IPS DF 4.7 (cell line): ENCODE measurements at regions not wholly inside any gene's neighbourhood (a gene's known extent, or its start where the extent isn't known, plus 50 kb on each side); places are given as distances from the start of the nearest gene placed in this dataset.
"Not testable (repeated sequence)": the region's sequence is repeated elsewhere in the genome, so short reads cannot be mapped to it uniquely, and the experiment has no call there.

Source experiments
- DNase-seq: peaks from one replicate; pipeline ENCODE4 v3.0.0-alpha.2; 2013; ENCODE audit warnings: low spot score; ENCODE audit errors: extremely low read depth

DNA sequence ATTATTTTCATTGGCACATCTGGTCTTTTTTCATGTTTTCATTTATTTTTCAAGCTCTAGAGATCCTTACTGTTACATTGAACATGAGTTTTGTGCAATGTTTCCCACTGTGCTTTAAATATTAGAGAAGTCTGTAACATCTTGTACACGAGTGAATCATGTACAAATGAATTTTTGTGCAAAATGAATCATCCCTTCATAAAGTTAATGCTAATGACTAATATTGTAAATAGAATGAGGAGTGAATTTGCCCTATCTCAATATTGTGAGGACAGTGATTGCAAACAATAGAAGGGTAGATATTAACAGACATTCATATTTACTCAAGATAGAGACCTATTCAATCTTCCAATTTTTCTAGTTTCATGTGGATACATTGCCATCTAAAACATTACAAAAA, 463.3 kb upstream of the FOXG1 start:
- no peak for DNase-seq

DNA sequence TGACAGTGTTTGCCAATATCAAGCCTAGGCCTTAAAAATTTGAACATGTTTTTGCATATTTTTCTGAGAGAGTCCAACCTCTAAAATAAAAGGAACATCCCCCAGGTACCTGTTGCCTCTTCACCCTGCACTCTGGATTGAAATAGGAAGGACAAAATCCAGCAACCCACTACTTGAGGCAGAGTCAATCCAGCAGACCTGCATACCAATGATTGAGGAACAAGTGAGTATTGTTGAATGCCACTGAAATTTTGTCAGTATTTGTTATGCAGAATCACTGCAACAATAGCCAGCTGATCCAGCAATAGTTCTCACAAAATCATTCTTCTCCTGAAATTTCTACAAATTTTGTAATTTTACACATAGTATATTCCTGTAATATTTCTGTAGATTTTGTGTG, 460.6 kb upstream of the FOXG1 start:
- no peak for DNase-seq

- no peak for DNase-seq
These were observed 459.1 kb upstream of the FOXG1 start for GRCh38 chr14:28307506-28307905.

DNA sequence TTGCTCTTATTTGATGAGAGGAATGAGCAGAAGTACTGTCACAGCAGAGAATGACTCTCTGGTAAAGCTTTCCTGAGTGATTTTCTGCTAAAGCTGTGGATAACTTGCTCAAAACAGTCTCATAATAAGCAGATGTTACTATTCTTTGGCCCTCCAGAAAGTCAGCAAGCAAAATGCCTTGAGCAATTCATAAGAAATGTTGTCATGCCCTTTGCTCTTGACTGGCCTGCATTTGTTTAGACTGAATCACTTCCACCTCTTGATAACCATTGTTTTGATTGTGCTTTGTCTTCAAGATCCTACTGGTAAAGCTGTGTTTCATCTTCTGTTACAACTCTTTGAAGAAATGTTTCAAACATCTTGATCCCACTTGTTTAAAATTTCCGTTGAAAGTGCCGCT, 457.9 kb upstream of the FOXG1 start:
- DNase-seq, result no peak

GRCh38 chr14:28317890-28318675, 448.5 kb upstream of the FOXG1 start:
- not testable (repeated sequence) for DNase-seq

DNA sequence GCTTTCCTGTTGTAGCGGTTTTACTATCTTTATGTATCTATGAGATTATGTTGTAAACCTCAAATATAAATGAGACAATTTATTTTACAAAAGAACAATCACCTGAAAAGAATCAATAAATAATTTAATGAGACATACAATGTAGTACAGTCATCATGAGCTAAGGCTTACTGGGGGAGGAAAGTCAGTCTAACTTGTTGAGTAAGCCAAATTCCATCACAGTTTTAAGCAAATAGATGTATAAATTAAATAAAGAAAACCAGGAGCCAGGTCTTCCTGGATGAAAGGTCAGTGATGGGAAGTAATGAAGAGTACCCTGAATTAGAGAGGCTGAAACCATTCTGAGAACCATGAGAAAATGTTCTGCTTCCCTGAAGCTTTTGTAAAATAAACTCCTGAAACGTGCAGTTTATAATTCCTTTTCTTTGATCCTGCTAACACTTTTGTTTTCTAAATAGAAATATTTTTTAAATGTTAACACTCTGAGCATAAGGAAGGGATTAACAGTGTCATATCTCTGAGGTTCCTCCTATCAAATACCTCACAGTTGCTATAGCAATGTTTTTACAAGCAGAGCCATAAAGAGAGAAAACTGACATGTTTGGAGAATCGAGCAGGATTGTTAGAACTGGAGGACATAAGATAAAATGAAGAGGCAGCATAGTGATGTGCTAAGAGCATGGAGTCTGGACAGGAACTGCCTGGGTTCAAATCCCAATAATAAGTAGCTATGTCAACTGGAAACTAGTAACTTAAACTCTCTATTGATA, 444.9 kb upstream of the FOXG1 start:
- DNase-seq, result no peak

GRCh38 chr14:28323366-28323765, 443.2 kb upstream of the FOXG1 start:
- DNase-seq, result no peak

GRCh38 chr14:28323951-28324741, 442.4 kb upstream of the FOXG1 start:
- DNase-seq, result no peak

DNA sequence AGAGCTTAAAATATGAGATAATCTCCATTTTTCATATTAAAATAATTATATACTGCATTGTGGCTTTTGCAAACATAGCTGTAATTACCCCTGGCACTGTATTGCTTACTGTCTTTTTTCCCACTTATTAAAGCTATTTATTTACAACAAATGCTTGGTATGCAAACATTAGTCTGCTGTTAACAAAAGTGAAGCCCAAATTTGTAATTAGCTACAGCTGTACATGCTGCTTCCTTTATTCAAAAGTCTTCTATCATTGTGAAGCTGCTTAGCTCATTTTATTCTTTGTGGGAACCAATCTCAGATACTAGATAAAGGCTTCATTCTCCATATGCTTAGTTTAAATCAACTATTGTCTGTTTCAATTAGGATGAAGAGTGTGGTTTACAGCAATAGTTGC, 425.8 kb upstream of the FOXG1 start:
- DNase-seq, result no peak

DNA sequence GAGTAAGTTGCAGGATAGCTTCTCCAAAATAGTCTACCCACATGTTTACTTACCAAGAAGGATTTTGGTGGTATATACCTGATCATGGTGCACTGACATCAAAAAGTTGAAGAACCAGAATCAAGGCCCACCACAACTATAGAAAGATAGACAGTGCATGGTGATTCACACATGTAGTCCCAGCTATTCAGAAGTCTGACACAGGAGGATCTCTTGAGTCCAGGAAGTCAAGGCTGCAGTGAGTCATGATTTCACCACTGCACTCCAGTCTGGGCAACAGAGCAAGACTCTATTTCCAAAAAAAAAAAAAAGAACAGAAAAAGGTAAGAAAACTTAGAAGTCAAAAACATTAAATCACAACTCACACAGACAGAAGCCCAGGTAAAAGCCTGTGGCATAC, 422.2 kb upstream of the FOXG1 start:
- DNase-seq, result no peak

DNA sequence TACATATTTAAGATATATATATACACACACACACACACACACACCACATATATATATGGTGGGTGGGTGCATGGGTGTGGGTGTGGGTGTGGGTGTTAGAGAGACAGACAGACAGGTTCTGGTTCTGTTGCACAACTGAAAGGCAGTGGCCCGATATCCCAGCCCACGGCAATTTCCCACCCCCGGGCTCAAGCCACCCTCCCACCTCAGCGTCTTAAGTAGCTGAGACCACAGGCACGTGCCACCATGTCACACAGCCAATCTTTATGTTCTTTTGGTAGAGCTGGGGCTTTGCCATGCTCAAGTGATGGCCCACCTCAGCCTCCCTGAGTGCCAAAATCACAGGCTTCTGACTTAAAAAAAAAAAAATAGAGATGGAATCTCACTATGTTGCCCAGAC, 417.8 kb upstream of the FOXG1 start:
- no peak for DNase-seq

DNA sequence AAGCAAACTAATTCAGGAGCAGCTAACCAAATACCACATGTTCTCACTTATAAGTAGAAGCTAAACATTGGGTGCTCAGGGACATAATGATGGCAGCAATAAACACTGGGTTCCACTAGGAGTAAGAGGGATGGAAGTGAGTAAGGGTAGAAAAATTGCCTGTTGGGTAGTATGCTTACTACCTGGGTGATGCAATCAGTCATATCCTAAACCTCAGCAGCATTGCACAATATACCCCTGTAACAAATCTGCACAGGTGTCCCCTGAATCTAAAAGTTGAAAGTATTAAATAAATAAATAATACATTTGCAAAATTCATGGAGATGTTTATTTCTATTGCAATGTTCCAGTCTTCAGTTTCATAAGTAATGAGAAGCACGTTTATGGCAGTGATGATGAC, 409.8 kb upstream of the FOXG1 start:
- no peak for DNase-seq

GRCh38 chr14:28361486-28361885, 405.1 kb upstream of the FOXG1 start:
- no peak for DNase-seq

GRCh38 chr14:28365510-28365909, 401.1 kb upstream of the FOXG1 start:
- no peak for DNase-seq

GRCh38 chr14:28373721-28374120, 392.9 kb upstream of the FOXG1 start:
- DNase-seq, result no peak

DNA sequence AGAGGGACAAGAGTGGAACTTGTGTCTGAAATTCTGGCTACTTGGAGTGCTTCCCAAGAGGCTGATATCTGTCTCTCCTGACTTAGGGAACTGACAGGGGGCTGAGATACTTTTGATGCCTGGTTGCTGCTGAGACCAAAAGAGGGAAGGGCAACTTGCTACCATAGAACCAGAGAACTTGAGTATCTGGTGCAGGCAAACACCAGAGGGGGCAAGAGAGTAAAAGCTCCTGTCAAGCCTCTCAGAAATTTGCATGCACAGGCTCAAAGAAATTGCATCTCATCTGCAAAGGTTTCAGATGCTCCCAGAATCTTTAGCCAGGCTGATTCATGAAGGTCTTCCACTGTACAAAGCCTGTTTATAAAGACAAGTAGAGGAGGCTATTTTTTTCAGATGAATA, 391.3 kb upstream of the FOXG1 start:
- DNase-seq, result peak; percentile 1

GRCh38 chr14:28381656-28382055, 384.9 kb upstream of the FOXG1 start:
- DNase-seq, result no peak

- no peak for DNase-seq
These were observed 384.0 kb upstream of the FOXG1 start for GRCh38 chr14:28382444-28383190.

- no peak for DNase-seq
These were observed 368.1 kb upstream of the FOXG1 start for GRCh38 chr14:28398506-28398905.

DNA sequence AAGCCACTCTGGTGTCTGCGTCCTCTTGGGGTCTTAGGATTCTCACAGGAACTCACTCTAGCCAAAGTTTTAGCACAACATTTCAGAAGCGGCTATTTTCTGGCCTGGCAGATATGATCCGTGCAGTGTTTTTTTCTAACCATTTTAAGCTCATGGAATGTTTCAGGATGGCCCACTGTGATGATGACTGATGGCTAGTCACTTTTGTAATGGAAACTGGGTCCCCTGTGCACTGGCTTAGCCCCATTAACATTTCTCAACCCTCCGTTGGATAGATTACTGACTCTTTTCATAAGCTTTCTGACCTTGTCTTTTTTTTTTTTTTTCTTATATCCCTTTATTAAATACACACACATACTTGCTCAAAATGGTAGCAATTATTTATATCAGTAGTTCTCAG, 364.9 kb upstream of the FOXG1 start:
- not testable (repeated sequence) for DNase-seq

GRCh38 chr14:28406196-28406595, 360.4 kb upstream of the FOXG1 start:
- no peak for DNase-seq
